Calu3 (cell line): ENCODE measurements at regions not wholly inside any gene's neighbourhood (a gene's known extent, or its start where the extent isn't known, plus 50 kb on each side); places are given as distances from the start of the nearest gene placed in this dataset.

Experiments used
- BruUV-seq: library from RNA; stranded (reverse); fragments of 400-500 nt; replicated peaks from 2 replicates; lab custom pipeline; 2021; lab: Mats Ljungman, UMichigan
- CTCF ChIA-PET: fragments of 300-600 bp; sonication (Branson Sonifier 250); formaldehyde crosslinking; loops from one replicate; lab custom pipeline; 2022; ENCODE audit warnings: antibody characterized with exemption; lab: Charles Lee
- DNase-seq: peaks from one replicate; pipeline ENCODE4 v3.0.0; 2022
- H3K27ac Mint-ChIP-seq: one replicate; pipeline ENCODE4 v1.8.0; 2022; ENCODE audit warnings: mixed read lengths; ENCODE audit not compliant: unreplicated experiment
- H3K27me3 Mint-ChIP-seq: one replicate; pipeline ENCODE4 v1.8.0; 2022; ENCODE audit warnings: mixed read lengths; ENCODE audit not compliant: unreplicated experiment
- H3K36me3 Mint-ChIP-seq: one replicate; pipeline ENCODE4 v1.8.0; 2022; ENCODE audit warnings: mild to moderate bottlenecking, moderate library complexity, mixed read lengths; ENCODE audit not compliant: insufficient read depth, unreplicated experiment
- H3K4me1 Mint-ChIP-seq: one replicate; pipeline ENCODE4 v1.8.0; 2022; ENCODE audit warnings: mild to moderate bottlenecking, low read depth, mixed read lengths; ENCODE audit not compliant: unreplicated experiment
- H3K4me3 Mint-ChIP-seq: one replicate; pipeline ENCODE4 v1.8.0; 2022; ENCODE audit warnings: mild to moderate bottlenecking, low read depth, moderate library complexity, mixed read lengths; ENCODE audit not compliant: unreplicated experiment
- H3K9me3 Mint-ChIP-seq: one replicate; pipeline ENCODE4 v1.8.0; 2022; ENCODE audit warnings: low read depth, mixed read lengths; ENCODE audit not compliant: unreplicated experiment
- CTCF ChIP-seq: fragments of 200-600 bp; IDR thresholded peaks from one replicate; pipeline ENCODE4 v1.8.0; 2022; ENCODE audit warnings: antibody characterized with exemption; ENCODE audit not compliant: unreplicated experiment
- intact Hi-C: fragments of 100-400 bp; cut with micrococcal nuclease; formaldehyde crosslinking; loops from one replicate; pipeline ENCODE4 v1.10.0; 2022; ENCODE audit not compliant: unreplicated experiment

- H3K9me3 Mint-ChIP-seq = peaks cover 8% of the 10 kb centered on the region
- BruUV-seq = no TSS peak
- H3K4me1 Mint-ChIP-seq = no peaks in the 10 kb centered on the region
- intact Hi-C loops = no loop called here
- no peaks in the 10 kb centered on the region for H3K36me3 Mint-ChIP-seq
- DNase-seq = no peak
- no peak overlapping the region for H3K27ac Mint-ChIP-seq
- H3K4me3 Mint-ChIP-seq = no peak overlapping the region
- peaks cover 23% of the 10 kb centered on the region for H3K27me3 Mint-ChIP-seq
- TF ChIP-seq CTCF = no peak
- CTCF ChIA-PET = no interaction called here
Observed at GRCh38 chr6:167589615-167589940, 237.1 kb upstream of the AFDN start.

GRCh38 chr6:167590193-167590592 lies 236.5 kb upstream of the AFDN start:
- H3K27me3 Mint-ChIP-seq = peaks cover 23% of the 10 kb centered on the region
- no peaks in the 10 kb centered on the region for H3K36me3 Mint-ChIP-seq
- TF ChIP-seq CTCF = no peak
- intact Hi-C loops = no loop called here
- H3K4me1 Mint-ChIP-seq = no peaks in the 10 kb centered on the region
- H3K4me3 Mint-ChIP-seq = no peak overlapping the region
- no peak for DNase-seq
- peaks cover 7% of the 10 kb centered on the region for H3K9me3 Mint-ChIP-seq
- CTCF ChIA-PET = no interaction called here
- BruUV-seq = no TSS peak
- H3K27ac Mint-ChIP-seq = no peak overlapping the region
